HuH-7.5 (cell line): ENCODE measurements at regions not wholly inside any gene's neighbourhood (a gene's known extent, or its start where the extent isn't known, plus 50 kb on each side); places are given as distances from the start of the nearest gene placed in this dataset.

Experiments
- DNase-seq: peaks from one replicate; pipeline ENCODE4 v3.0.0; 2011; ENCODE audit warnings: low spot score

GRCh38 chr5:51944500-51945125, 561.4 kb downstream of the ISL1 start:
- no peak for DNase-seq

GRCh38 chr5:51958473-51958872, 575.2 kb downstream of the ISL1 start:
- DNase-seq = no peak

DNA sequence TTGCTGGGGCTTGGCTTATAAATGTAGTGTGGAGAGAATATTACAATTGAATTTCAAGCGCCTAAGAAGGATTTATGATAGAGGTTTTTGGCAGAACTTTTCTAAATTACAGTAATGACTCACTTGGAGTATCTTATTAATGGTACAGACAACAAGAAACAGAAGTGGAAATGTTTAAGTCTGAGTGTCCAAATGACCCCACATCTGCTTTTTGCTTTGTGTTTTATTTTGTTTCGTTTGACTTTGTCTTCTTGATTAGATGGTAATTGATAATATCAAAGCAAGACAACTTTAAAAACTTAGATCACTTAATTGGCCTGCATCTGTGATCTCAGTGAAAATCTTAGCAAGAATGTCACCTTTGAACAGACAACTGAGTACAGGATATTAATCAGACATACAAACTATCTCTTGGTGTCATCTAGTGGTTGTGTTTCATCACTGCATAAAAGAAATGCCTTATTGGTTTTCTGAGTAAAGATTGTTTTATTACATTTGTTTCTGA, 577.4 kb downstream of the ISL1 start:
- no peak for DNase-seq

GRCh38 chr5:51961154-51961562, 577.9 kb downstream of the ISL1 start:
- DNase-seq = no peak

DNA sequence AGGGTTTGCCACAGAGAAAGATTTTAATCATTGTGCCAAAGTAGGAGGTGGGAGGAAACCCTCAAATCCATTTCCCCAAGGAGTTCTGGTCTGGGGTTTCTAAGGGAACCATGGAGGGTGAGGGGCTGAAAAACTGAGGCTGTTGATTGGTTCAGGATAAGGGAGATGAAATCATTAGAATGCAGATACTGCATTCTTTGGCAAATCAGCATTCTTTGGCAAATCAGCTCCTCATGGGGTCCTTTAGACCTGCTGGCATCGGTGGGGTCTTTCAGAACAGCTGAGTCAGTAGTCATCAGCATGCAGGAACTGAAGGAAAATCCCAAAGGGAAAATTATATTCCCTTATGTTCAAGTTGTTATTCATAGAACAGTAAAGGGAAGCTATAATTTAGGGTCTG, 585.5 kb downstream of the ISL1 start:
- no peak for DNase-seq

DNA sequence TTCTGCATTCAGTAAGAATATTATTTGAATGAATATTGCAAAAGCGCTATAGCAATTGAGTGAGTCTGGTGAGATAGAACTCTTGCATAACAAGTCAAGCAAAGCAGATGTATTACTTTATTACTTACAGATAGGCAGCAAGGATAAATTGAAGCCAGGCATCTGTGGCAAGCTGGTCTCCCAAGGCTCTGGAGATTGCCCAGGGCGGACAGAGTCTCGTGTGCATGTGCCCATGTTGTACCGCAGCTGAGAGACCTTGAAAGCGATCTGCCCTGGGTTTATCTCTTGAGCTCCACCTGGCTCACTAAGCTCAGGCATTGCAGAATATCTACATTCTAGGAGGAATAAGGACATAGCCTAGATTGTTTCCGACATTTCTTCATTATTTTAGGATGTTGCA, 591.6 kb downstream of the ISL1 start:
- no peak for DNase-seq

DNA sequence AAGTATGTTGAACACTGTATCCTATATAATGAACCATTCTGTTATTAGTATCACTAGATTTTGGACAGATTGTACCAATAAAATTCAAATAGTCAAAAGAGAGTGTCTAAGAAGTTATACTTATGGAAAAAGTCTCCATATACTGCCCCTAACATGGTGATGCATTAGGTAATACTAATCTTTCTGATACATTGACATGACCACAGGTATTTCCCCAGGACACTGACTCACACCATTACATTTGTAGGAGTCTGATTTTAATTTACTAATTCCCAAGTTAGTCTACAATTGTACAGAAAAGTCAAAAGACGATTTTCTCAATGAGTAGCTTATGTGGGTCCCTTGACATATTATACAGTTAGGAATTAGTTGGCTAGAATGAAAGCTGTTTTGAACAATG, 593.8 kb downstream of the ISL1 start:
- DNase-seq = no peak

GRCh38 chr5:51983161-51983560, 599.9 kb downstream of the ISL1 start:
- DNase-seq = no peak

GRCh38 chr5:51986733-51987132, 603.5 kb downstream of the ISL1 start:
- DNase-seq = no peak

- DNase-seq = no peak
These were observed 604.0 kb downstream of the ISL1 start for GRCh38 chr5:51987239-51987638.

DNA sequence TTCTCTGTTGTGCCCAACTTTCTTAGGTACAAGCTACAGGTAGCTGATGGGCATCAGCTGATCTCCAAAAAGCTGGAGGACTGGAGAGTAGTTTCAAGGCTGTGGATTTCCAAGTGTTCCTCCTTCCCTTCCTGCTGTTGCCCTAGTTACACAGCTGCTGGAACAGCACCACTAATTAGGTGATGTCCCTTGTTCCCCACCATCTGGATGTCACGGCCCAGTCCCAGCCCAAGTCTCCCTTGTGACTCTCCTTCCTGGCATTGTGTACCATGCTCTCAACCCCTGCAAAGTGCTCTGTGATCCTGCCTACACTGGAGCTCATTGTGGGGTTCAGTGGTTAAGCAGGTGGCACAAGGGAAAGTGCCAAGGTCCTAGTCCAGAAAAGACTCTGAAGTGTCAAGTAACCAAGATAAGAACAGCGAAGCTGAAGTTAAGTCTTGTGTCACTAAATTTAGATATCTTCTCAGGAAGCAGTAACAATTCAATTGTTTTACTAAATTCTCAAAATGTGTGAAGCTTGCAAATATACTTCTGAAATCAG, 604.5 kb downstream of the ISL1 start:
- no peak for DNase-seq

DNA sequence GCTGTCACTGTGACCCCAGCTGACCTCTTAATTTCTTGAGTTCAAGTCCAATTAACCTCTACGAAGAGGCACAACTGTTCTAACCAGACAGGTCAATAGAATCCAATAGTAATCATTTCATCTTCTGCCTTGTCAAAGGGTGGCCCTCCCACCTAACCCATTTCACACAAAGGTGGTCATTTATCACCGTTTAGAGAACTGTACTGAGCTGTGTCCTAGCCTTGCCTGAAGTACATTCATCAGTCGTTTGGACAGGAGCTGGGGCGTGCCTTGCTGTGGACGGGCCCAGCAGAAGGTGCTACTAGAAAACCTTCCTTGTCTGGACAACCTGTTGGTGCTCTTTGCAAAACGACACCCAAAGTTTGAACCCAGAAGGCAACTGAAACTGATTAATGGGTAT, 605.4 kb downstream of the ISL1 start:
- DNase-seq = no peak

DNA sequence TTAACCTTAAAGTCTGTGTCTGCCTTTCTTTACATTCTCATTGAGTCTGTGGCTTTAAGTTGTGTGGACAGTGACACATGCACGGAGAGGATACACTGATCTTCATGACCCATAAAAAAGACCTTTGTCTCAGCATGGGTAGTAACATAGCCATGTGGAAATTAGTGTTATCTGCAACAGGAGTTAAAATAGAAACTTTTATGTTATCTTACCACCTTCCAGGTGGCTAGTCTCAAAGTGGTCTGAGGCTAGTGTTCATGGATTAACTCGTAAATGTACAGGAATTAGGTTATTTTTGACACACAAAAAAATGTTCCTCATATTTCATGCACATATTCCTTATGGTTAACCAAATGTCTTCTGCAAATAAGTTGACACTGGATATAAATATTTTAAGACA, 607.0 kb downstream of the ISL1 start:
- no peak for DNase-seq

- DNase-seq = no peak
These were observed 607.5 kb downstream of the ISL1 start for GRCh38 chr5:51990661-51991180.

DNA sequence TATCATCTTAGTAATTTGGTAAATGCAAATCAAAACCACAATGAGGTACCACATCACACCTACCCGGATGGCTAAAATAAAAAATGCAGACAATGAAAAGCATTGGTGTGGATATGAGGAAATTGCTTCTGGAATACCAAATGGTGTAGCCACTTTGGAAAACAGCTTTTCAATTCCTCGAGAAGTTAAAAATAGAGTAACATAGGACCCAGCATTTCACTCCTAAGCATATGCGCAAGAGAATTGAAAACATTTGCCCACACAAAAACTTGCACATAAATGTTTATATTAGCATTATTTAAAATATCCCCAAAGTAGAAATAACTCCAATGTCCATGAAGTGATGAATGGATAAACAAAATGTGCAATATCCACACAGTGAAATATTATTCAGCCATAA, 608.7 kb downstream of the ISL1 start:
- DNase-seq = no peak

DNA sequence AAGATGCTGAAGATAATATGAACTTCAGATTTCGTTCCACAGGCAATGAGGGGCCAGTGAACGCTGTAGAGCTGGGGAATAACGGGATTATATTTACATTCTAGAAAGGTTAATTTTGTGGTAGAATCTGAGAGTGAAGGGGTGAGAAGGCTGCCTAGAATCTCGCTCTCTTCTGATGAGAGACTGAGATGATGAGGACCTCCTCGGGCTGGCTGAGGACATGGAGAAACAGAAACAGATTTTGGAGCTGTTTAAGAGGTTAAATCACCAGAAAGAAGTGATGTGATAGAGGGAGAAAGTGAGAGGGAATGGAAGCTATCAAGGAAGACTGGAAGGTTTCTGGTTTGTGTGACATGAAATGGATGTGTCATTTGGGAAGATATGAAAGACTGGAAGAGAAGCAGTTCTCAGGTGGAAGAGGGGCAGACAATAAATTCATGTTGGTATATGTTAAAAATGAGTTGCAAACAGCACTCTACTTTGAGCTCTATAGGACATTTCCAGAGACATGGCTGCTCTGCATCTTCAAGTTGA, 612.6 kb downstream of the ISL1 start:
- DNase-seq = no peak

- no peak for DNase-seq
These were observed 613.2 kb downstream of the ISL1 start for GRCh38 chr5:51996356-51996861.

GRCh38 chr5:51997500-51997899, 614.3 kb downstream of the ISL1 start:
- no peak for DNase-seq

DNA sequence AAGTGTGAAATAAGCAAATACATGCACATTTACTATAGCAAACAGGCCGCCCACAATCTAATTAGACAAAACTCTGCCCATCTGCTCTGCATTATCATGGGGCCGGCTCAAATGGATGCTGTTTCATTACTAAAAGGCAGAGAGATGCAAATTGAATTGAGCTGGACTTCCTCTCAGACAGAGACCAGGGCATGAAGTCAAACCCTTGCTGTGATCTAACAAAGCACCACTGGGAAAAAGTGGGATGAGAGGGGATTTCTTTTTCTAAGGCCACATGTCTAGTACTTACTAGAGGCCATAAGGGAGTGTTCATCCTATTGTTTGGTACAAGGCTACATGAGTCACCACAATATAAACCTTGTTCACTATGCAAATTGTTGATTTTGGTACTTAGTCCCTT, 614.7 kb downstream of the ISL1 start:
- no peak for DNase-seq

- no peak for DNase-seq
These were observed 624.1 kb downstream of the ISL1 start for GRCh38 chr5:52007230-52007858.

DNA sequence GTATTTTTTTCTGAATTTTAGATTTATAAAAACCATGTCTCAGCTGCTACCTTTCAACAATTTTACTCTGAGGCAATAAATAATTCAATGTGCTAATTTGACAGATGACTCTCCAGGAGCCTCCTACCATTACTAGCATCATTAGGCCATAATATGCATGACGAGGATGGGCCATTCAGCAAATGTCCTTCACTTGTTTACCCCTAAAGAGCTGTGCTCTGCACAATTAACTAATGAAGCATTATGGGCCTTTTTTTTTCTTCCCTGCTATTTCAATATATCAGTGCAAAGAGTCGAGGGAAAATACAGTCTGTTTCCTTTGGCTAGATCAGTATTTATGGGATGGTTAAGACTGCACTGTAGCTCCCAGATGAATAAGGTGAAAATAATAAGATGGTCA, 627.2 kb downstream of the ISL1 start:
- no peak for DNase-seq

- no peak for DNase-seq
These were observed 630.3 kb downstream of the ISL1 start for GRCh38 chr5:52013523-52013922.

- DNase-seq = no peak
These were observed 632.5 kb downstream of the ISL1 start for GRCh38 chr5:52015760-52016159.
